SK-N-SH (cell line): ENCODE measurements at regions not wholly inside any gene's neighbourhood (a gene's known extent, or its start where the extent isn't known, plus 50 kb on each side); places are given as distances from the start of the nearest gene placed in this dataset.

Source experiments
- CTCF ChIA-PET: fragments of 300-600, 350-600 bp; formaldehyde crosslinking; extraction: SDS; loops from one replicate; lab custom pipeline; 2021; lab: Yijun Ruan, JAX
- POLR2A ChIA-PET: fragments of 350-600 bp; sonication (Branson Sonifier 250); formaldehyde crosslinking; extraction: SDS; loops from one replicate; lab custom pipeline; 2020; ENCODE audit warnings: antibody characterized with exemption, inconsistent platforms; lab: Yijun Ruan, JAX
- DNase-seq: peaks from one replicate; pipeline ENCODE4 v3.0.0; 2012
- H2AFZ ChIP-seq: fragments of 200-600 bp; sonication (generic); 2 replicates; pipeline ENCODE4 v1.8.1; 2016; ENCODE audit warnings: antibody characterized with exemption, mild to moderate bottlenecking, low read depth
- H3F3A ChIP-seq: fragments of 200-600 bp; sonication (generic); replicated peaks from 2 replicates; pipeline ENCODE3; 2016; ENCODE audit warnings: antibody characterized with exemption, mild to moderate bottlenecking; ENCODE audit not compliant: insufficient read depth
- H3K27ac ChIP-seq, 2 experiments: fragments of 200-500 bp in 1 of 2; fragments of 200-600 bp in 1 of 2; sonication (Bioruptor generic) in 1 of 2; sonication (generic), shearing (Covaris generic) in 1 of 2; 2 replicates each; pipeline versions ENCODE4 v1.5.1 to v1.6.1; 2014 to 2016; ENCODE audit warnings: low read depth in 2 of 2, inconsistent platforms in 1 of 2, low read length in 1 of 2, mild to moderate bottlenecking in 1 of 2, mixed read lengths in 1 of 2
- H3K27me3 ChIP-seq: fragments of 200-600 bp; sonication (generic), shearing (Covaris generic); 2 replicates; pipeline ENCODE4 v1.6.1; 2016; ENCODE audit warnings: mixed run types; ENCODE audit not compliant: insufficient read depth
- H3K36me3 ChIP-seq, 2 experiments: fragments of 200-500 bp in 1 of 2; fragments of 200-600 bp in 1 of 2; sonication (Bioruptor generic) in 1 of 2; sonication (generic) in 1 of 2; replicated peaks in 1 of 2; 2 replicates each; pipeline versions ENCODE3 to v1.5.1; 2014 to 2016; ENCODE audit warnings: low read length in 1 of 2, mild to moderate bottlenecking in 1 of 2; ENCODE audit not compliant: insufficient read depth in 2 of 2, control insufficient read depth in 1 of 2
- H3K4me1 ChIP-seq, 2 experiments: fragments of 200-500 bp in 1 of 2; fragments of 200-600 bp in 1 of 2; sonication (Bioruptor generic) in 1 of 2; sonication (generic), shearing (Covaris generic) in 1 of 2; 2 replicates each; pipeline versions ENCODE4 v1.5.1 to v1.6.1; 2014 to 2016; ENCODE audit warnings: low read depth in 1 of 2, low read length in 1 of 2, mixed run types in 1 of 2; ENCODE audit not compliant: insufficient read depth in 2 of 2, control insufficient read depth in 1 of 2
- H3K4me2 ChIP-seq: fragments of 200-600 bp; sonication (generic), shearing (Covaris generic); 2 replicates; pipeline ENCODE4 v1.6.1; 2017; ENCODE audit warnings: mixed run types
- H3K4me3 ChIP-seq, 2 experiments: fragments of 200-500 bp in 1 of 2; fragments of 200-600 bp in 1 of 2; sonication (Bioruptor generic) in 1 of 2; sonication (generic), shearing (Covaris generic) in 1 of 2; 2 replicates each; pipeline versions ENCODE4 v1.5.1 to v1.8.1; 2014 to 2016; ENCODE audit warnings: low read depth in 2 of 2, inconsistent platforms in 1 of 2, low read length in 1 of 2, mild to moderate bottlenecking in 1 of 2, mixed read lengths in 1 of 2, moderate library complexity in 1 of 2
- H3K79me2 ChIP-seq: fragments of 200-600 bp; sonication (generic); 2 replicates; pipeline ENCODE4 v1.8.1; 2017; ENCODE audit warnings: mild to moderate bottlenecking; ENCODE audit not compliant: insufficient read depth
- H3K9ac ChIP-seq: fragments of 200-600 bp; sonication (generic); 2 replicates; pipeline ENCODE4 v1.6.1; 2017; ENCODE audit warnings: mixed run types
- H3K9me2 ChIP-seq: fragments of 200-600 bp; sonication (generic); 2 replicates; pipeline ENCODE4 v1.6.1; 2017; ENCODE audit warnings: mixed run types
- H3K9me3 ChIP-seq: fragments of 200-600 bp; sonication (generic); 2 replicates; pipeline ENCODE4 v1.6.1; 2017; ENCODE audit warnings: mixed run types, mild to moderate bottlenecking, moderate library complexity
- H4K20me1 ChIP-seq: fragments of 200-600 bp; sonication (generic); 2 replicates; pipeline ENCODE4 v1.6.1; 2017; ENCODE audit warnings: mild to moderate bottlenecking, mixed run types; ENCODE audit not compliant: insufficient read depth
- FOSL2 ChIP-seq: IDR thresholded peaks from 2 replicates; pipeline ENCODE4 v1.4.0; 2012; ENCODE audit warnings: low read depth, mild to moderate bottlenecking, moderate library complexity, borderline replicate concordance
- FOXM1 ChIP-seq: IDR thresholded peaks from 2 replicates; pipeline ENCODE4 v1.4.0; 2012; ENCODE audit warnings: low read depth, mild to moderate bottlenecking
- GABPA ChIP-seq: IDR thresholded peaks from 2 replicates; pipeline ENCODE4 v1.4.0; 2012; ENCODE audit warnings: low read depth, mild to moderate bottlenecking
- GATA2 ChIP-seq: sonication (generic); formaldehyde crosslinking; IDR thresholded peaks from 2 replicates; pipeline ENCODE4 v1.5.0; 2020; ENCODE audit warnings: mild to moderate bottlenecking, missing genetic modification reagents
- JUND ChIP-seq: IDR thresholded peaks from 2 replicates; pipeline ENCODE4 v1.4.0; 2012
- MXI1 ChIP-seq: IDR thresholded peaks from 2 replicates; pipeline ENCODE4 v1.6.1; 2012; ENCODE audit warnings: mild to moderate bottlenecking, low read depth, low read length, improper control_type of control experiment
- NFIC ChIP-seq: IDR thresholded peaks from 2 replicates; pipeline ENCODE4 v1.4.0; 2012; ENCODE audit warnings: borderline replicate concordance
- NRF1 ChIP-seq: IDR thresholded peaks from 2 replicates; pipeline ENCODE4 v1.6.1; 2012; ENCODE audit warnings: low read depth, mild to moderate bottlenecking, low read length
- POLR2AphosphoS5 ChIP-seq: IDR thresholded peaks from 2 replicates; pipeline ENCODE4 v1.6.1; 2012; ENCODE audit warnings: low read depth, low read length
- RAD21 ChIP-seq: IDR thresholded peaks from 2 replicates; pipeline ENCODE4 v1.6.1; 2012; ENCODE audit warnings: mild to moderate bottlenecking, low read length
- RCOR1 ChIP-seq: fragments of 150-350 bp; IDR thresholded peaks from 2 replicates; pipeline ENCODE4 v1.6.1; 2017; ENCODE audit warnings: antibody characterized with exemption, low read length
- RFX5 ChIP-seq: IDR thresholded peaks from 2 replicates; pipeline ENCODE4 v1.6.1; 2012; ENCODE audit warnings: mild to moderate bottlenecking, improper control_type of control experiment, low read length
- RXRA ChIP-seq: IDR thresholded peaks from 2 replicates; pipeline ENCODE4 v1.4.0; 2012; ENCODE audit warnings: low read depth, mild to moderate bottlenecking, borderline replicate concordance
- TCF12 ChIP-seq: IDR thresholded peaks from 2 replicates; pipeline ENCODE4 v1.4.0; 2012
- WGBS: methylation state at CpG from one replicate; pipeline ENCODE4 v1.1.6; 2017; ENCODE audit warnings: low lambda C conversion rate; 5-methylcytosine and 5-hydroxymethylcytosine counted together
- TF ChIP-seq, protein P1 (sequence below): fragments of 150-350 bp; IDR thresholded peaks from 2 replicates; pipeline ENCODE4 v1.6.1; 2017; ENCODE audit warnings: antibody characterized with exemption, low read length, low read depth, borderline replicate concordance
- TF ChIP-seq, protein P2 (sequence below): IDR thresholded peaks from 2 replicates; pipeline ENCODE4 v1.4.0; 2012; ENCODE audit warnings: low read depth, borderline replicate concordance
- TF ChIP-seq, protein P3 (sequence below): IDR thresholded peaks from 2 replicates; pipeline ENCODE4 v1.4.0; 2012; ENCODE audit warnings: low read depth
- TF ChIP-seq, protein P4 (sequence below): fragments of 150-350 bp; IDR thresholded peaks from 2 replicates; pipeline ENCODE4 v1.6.1; 2016; ENCODE audit warnings: mild to moderate bottlenecking, low read depth, low read length
- TF ChIP-seq, protein P5 (sequence below): IDR thresholded peaks from 2 replicates; pipeline ENCODE4; 2012
- TF ChIP-seq, protein P6 (sequence below): fragments of 200-600 bp; sonication (generic); IDR thresholded peaks from 2 replicates; pipeline ENCODE4 v1.6.1; 2017; ENCODE audit warnings: antibody characterized with exemption, mild to moderate bottlenecking, moderate library complexity

DNA sequence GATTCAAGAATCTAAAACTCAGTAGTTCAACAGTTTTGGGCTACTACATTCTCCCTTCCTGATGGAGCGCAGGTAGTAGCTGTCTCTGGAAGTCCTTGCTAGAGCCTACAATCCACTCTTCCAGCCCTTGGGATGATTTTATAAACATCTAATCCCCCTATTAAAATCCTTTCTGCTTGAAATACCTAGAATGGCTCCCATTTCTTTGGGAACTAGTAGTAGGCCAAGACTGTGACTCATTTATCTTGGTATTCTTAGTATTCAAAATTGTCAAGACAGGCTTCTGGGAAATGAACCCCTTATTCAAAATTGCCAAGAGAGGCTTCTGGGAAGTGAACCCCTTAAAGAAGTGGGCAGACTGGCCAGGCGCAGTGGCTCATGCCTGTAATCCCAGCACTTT lies 142.5 kb upstream of the FGGY start:
- H3K9ac ChIP-seq: no peak overlapping the region
- DNase-seq: no peak

More for the DNA sequence above, 142.5 kb upstream of the FGGY start:
- Histone ChIP-seq H2AFZ (no peak overlapping the region; the same call in 1 of the 2 replicates), H3K4me1 (peaks cover 11 to 33% of the 10 kb centered on the region in 2 experiments), H3K4me2 (no peak overlapping the region), H3F3A (peaks cover 18% of the 10 kb centered on the region), H3K27ac (no peak overlapping the region), H3K36me3 (no peaks in the 10 kb centered on the region), H3K79me2 (no peaks in the 10 kb centered on the region), H3K9me3 (no peaks in the 10 kb centered on the region), H3K27me3 (no peaks in the 10 kb centered on the region), H3K9me2 (no peaks in the 10 kb centered on the region), H4K20me1 (no peaks in the 10 kb centered on the region), H3K4me3 (no peak overlapping the region)
- CTCF ChIA-PET: no interaction called here
- TF ChIP-seq FOXM1: no peak
- no peak for TF ChIP-seq POLR2AphosphoS5
- TF ChIP-seq, protein P1, sequence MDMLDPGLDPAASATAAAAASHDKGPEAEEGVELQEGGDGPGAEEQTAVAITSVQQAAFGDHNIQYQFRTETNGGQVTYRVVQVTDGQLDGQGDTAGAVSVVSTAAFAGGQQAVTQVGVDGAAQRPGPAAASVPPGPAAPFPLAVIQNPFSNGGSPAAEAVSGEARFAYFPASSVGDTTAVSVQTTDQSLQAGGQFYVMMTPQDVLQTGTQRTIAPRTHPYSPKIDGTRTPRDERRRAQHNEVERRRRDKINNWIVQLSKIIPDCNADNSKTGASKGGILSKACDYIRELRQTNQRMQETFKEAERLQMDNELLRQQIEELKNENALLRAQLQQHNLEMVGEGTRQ: no peak
- TF ChIP-seq, protein P2, sequence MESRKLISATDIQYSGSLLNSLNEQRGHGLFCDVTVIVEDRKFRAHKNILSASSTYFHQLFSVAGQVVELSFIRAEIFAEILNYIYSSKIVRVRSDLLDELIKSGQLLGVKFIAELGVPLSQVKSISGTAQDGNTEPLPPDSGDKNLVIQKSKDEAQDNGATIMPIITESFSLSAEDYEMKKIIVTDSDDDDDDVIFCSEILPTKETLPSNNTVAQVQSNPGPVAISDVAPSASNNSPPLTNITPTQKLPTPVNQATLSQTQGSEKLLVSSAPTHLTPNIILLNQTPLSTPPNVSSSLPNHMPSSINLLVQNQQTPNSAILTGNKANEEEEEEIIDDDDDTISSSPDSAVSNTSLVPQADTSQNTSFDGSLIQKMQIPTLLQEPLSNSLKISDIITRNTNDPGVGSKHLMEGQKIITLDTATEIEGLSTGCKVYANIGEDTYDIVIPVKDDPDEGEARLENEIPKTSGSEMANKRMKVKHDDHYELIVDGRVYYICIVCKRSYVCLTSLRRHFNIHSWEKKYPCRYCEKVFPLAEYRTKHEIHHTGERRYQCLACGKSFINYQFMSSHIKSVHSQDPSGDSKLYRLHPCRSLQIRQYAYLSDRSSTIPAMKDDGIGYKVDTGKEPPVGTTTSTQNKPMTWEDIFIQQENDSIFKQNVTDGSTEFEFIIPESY: no peak
- TF ChIP-seq, protein P3, sequence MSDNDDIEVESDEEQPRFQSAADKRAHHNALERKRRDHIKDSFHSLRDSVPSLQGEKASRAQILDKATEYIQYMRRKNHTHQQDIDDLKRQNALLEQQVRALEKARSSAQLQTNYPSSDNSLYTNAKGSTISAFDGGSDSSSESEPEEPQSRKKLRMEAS: no peak
- TF ChIP-seq RXRA: no peak
- no peak for TF ChIP-seq GABPA
- TF ChIP-seq MXI1: no peak
- TF ChIP-seq NRF1: no peak
- no peak for TF ChIP-seq FOSL2
- TF ChIP-seq RCOR1: no peak
- TF ChIP-seq, protein P4, sequence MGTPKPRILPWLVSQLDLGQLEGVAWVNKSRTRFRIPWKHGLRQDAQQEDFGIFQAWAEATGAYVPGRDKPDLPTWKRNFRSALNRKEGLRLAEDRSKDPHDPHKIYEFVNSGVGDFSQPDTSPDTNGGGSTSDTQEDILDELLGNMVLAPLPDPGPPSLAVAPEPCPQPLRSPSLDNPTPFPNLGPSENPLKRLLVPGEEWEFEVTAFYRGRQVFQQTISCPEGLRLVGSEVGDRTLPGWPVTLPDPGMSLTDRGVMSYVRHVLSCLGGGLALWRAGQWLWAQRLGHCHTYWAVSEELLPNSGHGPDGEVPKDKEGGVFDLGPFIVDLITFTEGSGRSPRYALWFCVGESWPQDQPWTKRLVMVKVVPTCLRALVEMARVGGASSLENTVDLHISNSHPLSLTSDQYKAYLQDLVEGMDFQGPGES: no peak
- no peak for TF ChIP-seq RAD21
- no peak for TF ChIP-seq JUND
- no peak for TF ChIP-seq GATA2 (CRISPR knock-in tag)
- no peak for TF ChIP-seq NFIC
- TF ChIP-seq, protein P5, sequence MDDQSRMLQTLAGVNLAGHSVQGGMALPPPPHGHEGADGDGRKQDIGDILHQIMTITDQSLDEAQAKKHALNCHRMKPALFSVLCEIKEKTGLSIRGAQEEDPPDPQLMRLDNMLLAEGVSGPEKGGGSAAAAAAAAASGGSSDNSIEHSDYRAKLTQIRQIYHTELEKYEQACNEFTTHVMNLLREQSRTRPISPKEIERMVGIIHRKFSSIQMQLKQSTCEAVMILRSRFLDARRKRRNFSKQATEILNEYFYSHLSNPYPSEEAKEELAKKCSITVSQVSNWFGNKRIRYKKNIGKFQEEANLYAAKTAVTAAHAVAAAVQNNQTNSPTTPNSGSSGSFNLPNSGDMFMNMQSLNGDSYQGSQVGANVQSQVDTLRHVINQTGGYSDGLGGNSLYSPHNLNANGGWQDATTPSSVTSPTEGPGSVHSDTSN: no peak
- TF ChIP-seq RFX5: no peak
- TF ChIP-seq, protein P6, sequence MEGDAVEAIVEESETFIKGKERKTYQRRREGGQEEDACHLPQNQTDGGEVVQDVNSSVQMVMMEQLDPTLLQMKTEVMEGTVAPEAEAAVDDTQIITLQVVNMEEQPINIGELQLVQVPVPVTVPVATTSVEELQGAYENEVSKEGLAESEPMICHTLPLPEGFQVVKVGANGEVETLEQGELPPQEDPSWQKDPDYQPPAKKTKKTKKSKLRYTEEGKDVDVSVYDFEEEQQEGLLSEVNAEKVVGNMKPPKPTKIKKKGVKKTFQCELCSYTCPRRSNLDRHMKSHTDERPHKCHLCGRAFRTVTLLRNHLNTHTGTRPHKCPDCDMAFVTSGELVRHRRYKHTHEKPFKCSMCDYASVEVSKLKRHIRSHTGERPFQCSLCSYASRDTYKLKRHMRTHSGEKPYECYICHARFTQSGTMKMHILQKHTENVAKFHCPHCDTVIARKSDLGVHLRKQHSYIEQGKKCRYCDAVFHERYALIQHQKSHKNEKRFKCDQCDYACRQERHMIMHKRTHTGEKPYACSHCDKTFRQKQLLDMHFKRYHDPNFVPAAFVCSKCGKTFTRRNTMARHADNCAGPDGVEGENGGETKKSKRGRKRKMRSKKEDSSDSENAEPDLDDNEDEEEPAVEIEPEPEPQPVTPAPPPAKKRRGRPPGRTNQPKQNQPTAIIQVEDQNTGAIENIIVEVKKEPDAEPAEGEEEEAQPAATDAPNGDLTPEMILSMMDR: no peak
- TF ChIP-seq TCF12: no peak
- 100% methylated on average over 2 of the region's 2 CpGs for WGBS
- POLR2A ChIA-PET: no interaction called here
